ENCODE measurements at regions not wholly inside any gene's neighbourhood (a gene's known extent, or its start where the extent isn't known, plus 50 kb on each side); places are given as distances from the start of the nearest gene placed in this dataset.

DNA sequence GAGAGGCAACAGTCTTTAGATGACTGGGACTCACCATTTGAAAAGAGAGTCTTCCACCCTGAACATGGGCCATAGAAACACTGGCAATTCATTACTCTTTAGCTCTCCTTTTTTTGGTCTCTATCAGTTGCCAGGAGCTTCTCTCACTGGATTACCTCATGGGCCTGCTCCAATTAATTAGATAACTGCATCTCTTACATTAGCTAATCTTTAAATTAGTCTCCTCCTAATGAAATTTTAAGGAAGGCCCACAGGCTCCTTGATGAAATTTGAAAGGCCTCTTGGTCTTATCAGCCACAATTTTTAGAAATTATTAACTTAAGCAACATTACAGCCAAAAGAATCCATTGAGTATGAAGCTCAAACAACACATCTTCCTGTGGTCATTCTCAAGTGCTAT, 184.4 kb downstream of the UNC5CL start:
- Mint-ChIP-seq H3K36me3 (ENCODE audit: low read depth) (no peaks in the 10 kb centered on the region), H3K27ac (no peak overlapping the region), H3K4me1 (no peaks in the 10 kb centered on the region), H3K4me3 (no peak overlapping the region), H3K27me3 (ENCODE audit: insufficient read depth) (no peaks in the 10 kb centered on the region), H3K9me3 (peaks cover 5% of the 10 kb centered on the region)
- Histone ChIP-seq H3K36me3 (ENCODE audit: control insufficient read depth, insufficient read depth, low read length) (no peaks in the 10 kb centered on the region), H3K4me1 (ENCODE audit: control insufficient read depth, insufficient read depth, low read length) (no peaks in the 10 kb centered on the region), H3K4me3 (ENCODE audit: low read length) (no peak overlapping the region), H3K9ac (ENCODE audit: extremely low read depth, low read length, poor library complexity, severe bottlenecking) (no peak overlapping the region), H3K27ac (ENCODE audit: low read depth, low read length) (no peak overlapping the region), H3K27me3 (ENCODE audit: control insufficient read depth, insufficient read depth, low read length, poor library complexity, severe bottlenecking) (no peaks in the 10 kb centered on the region), H3K9me3 (ENCODE audit: control insufficient read depth, low read length) (no peaks in the 10 kb centered on the region)
- TF ChIP-seq, protein P1, sequence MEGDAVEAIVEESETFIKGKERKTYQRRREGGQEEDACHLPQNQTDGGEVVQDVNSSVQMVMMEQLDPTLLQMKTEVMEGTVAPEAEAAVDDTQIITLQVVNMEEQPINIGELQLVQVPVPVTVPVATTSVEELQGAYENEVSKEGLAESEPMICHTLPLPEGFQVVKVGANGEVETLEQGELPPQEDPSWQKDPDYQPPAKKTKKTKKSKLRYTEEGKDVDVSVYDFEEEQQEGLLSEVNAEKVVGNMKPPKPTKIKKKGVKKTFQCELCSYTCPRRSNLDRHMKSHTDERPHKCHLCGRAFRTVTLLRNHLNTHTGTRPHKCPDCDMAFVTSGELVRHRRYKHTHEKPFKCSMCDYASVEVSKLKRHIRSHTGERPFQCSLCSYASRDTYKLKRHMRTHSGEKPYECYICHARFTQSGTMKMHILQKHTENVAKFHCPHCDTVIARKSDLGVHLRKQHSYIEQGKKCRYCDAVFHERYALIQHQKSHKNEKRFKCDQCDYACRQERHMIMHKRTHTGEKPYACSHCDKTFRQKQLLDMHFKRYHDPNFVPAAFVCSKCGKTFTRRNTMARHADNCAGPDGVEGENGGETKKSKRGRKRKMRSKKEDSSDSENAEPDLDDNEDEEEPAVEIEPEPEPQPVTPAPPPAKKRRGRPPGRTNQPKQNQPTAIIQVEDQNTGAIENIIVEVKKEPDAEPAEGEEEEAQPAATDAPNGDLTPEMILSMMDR (conservative IDR thresholded peaks at IDR 0.05): no peak
- no peak for DNase-seq

DNA sequence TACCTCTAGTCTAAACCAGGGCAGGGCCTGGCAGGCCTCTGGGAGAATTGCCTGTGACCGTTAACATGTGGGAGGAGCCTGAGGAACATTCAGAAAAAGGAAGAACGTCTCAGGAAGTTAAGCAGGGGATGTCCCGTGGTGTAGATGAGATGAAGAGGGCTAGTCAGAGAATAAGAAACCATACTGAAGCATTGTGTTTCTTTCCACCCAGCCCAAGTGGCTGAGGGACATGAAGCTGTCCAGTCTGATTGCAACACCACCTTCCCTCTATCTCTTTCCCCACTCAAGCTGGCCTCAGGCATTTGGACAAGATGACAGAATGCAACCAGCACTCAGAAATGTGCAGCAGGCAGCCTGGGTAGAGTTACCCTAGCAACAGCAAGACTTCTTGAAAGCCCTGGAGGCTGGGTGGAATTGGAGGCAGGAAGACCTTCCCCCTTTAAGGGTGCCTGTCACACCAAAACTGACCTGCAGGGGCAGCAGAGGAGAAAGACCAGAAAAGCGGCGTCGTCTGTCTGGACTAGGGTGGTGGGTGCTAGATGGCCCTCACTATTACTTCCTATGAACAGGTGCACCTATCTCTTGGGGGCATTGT, 186.1 kb downstream of the UNC5CL start:
- Mint-ChIP-seq H3K9me3 (no peaks in the 10 kb centered on the region), H3K4me3 (no peak overlapping the region), H3K27me3 (ENCODE audit: insufficient read depth) (no peaks in the 10 kb centered on the region), H3K36me3 (ENCODE audit: low read depth) (no peaks in the 10 kb centered on the region), H3K4me1 (no peaks in the 10 kb centered on the region), H3K27ac (no peak overlapping the region)
- no peak overlapping the region for H3K4me3 ChIP-seq (ENCODE audit: low read length)
- DNase-seq: peak; percentile 85
- H3K9me3 ChIP-seq (ENCODE audit: control insufficient read depth, low read length): no peaks in the 10 kb centered on the region
- H3K27me3 ChIP-seq (ENCODE audit: control insufficient read depth, insufficient read depth, low read length, poor library complexity, severe bottlenecking): no peaks in the 10 kb centered on the region
- no peak overlapping the region for H3K9ac ChIP-seq (ENCODE audit: extremely low read depth, low read length, poor library complexity, severe bottlenecking)
- WGBS, 2 experiments (ENCODE audit: insufficient coverage in 1 of 2, insufficient read length in 1 of 2): 69% methylated on average over 4 to 6 of the region's 6 CpGs
- H3K36me3 ChIP-seq (ENCODE audit: control insufficient read depth, insufficient read depth, low read length): no peaks in the 10 kb centered on the region
- H3K4me1 ChIP-seq (ENCODE audit: control insufficient read depth, insufficient read depth, low read length): no peaks in the 10 kb centered on the region
- no peak overlapping the region for H3K27ac ChIP-seq (ENCODE audit: low read depth, low read length)
- TF ChIP-seq, protein P1 (conservative IDR thresholded peaks at IDR 0.05): peak; percentile 73

DNA sequence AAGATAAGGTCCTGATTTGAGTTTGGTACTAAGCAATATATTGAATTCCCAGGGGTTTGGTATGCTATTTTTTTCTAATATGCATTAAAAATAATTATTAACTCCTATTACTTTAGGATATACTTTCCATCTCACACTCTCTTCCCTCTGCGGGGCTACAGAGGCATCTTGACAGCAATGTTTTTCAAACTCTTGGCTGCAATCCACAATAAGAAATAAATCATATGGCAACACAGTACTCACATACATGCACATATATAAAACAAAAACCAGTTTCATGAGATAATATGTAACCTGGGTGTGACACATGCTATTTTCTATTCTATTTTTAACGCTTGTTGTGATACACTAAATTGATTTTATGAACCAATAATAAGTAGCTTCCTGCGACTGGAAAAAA, 189.5 kb downstream of the UNC5CL start:
- Histone ChIP-seq H3K36me3 (ENCODE audit: control insufficient read depth, insufficient read depth, low read length) (no peaks in the 10 kb centered on the region), H3K9me3 (ENCODE audit: control insufficient read depth, low read length) (no peaks in the 10 kb centered on the region), H3K4me3 (ENCODE audit: low read length) (no peak overlapping the region), H3K27ac (ENCODE audit: low read depth, low read length) (no peak overlapping the region), H3K27me3 (ENCODE audit: control insufficient read depth, insufficient read depth, low read length, poor library complexity, severe bottlenecking) (no peaks in the 10 kb centered on the region), H3K4me1 (ENCODE audit: control insufficient read depth, insufficient read depth, low read length) (no peaks in the 10 kb centered on the region), H3K9ac (ENCODE audit: extremely low read depth, low read length, poor library complexity, severe bottlenecking) (no peak overlapping the region)
- Mint-ChIP-seq H3K9me3 (no peaks in the 10 kb centered on the region), H3K36me3 (ENCODE audit: low read depth) (no peaks in the 10 kb centered on the region), H3K4me3 (no peak overlapping the region), H3K27me3 (ENCODE audit: insufficient read depth) (no peaks in the 10 kb centered on the region), H3K27ac (no peak overlapping the region), H3K4me1 (no peaks in the 10 kb centered on the region)
- no peak for DNase-seq
- TF ChIP-seq, protein P1 (conservative IDR thresholded peaks at IDR 0.05): no peak
- 86 to 93% methylated on average over 2 to 3 of the region's 3 CpGs for WGBS, 2 experiments (ENCODE audit: insufficient coverage in 1 of 2, insufficient read length in 1 of 2)
